ENCODE measurements at regions not wholly inside any gene's neighbourhood (a gene's known extent, or its start where the extent isn't known, plus 50 kb on each side); places are given as distances from the start of the nearest gene placed in this dataset.
"Not testable (repeated sequence)": the region's sequence is repeated elsewhere in the genome, so short reads cannot be mapped to it uniquely, and the experiment has no call there.

- no peak for DNase-seq
These were observed 96.5 kb upstream of the PCSK1 start for GRCh38 chr5:96529559-96529958.

GRCh38 chr5:96530901-96531300 lies 97.9 kb upstream of the PCSK1 start:
- no peak for DNase-seq

GRCh38 chr5:96533371-96533770 lies 100.3 kb upstream of the PCSK1 start:
- DNase-seq, result no peak

GRCh38 chr5:96537386-96537785 lies 104.3 kb upstream of the PCSK1 start:
- DNase-seq, result peak in 1 of 2 donors; percentile 70

- DNase-seq, result peak in 1 of 2 donors; percentile 11
These were observed 105.8 kb upstream of the PCSK1 start for GRCh38 chr5:96538808-96539250.

- DNase-seq, result no peak
These were observed 113.1 kb upstream of the PCSK1 start for GRCh38 chr5:96546120-96546519.

DNA sequence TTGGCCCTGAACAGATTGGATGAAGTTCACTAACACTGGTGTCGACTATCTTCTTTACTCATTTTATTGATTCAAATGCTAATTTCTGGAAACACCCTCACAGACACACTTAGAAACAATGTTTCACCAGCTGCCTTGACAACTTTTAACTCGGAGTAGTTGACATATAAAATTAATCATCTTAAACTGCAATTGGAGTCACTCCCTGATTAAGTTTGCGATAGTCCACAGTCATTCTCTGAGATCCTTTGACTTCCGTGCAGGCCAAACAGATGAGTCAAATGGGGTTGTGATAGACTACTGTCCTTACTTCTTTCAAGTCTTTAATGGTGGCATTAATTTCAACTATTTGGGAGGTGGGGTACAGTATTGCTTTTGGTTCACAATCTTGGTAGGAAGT lies 114.4 kb upstream of the PCSK1 start:
- no peak for DNase-seq

DNA sequence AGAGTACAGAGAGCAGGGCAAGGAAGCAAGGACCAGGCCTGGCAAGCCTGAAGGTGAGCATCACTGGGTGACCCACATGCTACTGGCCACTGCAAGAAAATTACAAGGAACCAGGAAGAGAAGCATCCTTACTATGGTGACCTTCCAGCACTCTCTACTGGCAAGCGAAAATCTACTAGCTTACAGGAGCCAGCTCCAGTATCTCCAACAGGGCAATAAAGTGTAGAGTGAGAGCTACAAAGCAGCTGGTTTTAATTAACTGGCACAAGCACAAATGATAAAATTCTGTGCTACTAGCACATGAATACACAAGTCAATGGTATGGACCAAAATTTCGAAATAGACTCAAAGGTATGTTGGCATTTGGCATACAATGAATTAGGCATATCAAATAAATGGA lies 113.3 kb upstream of the CAST start:
- no peak for DNase-seq

DNA sequence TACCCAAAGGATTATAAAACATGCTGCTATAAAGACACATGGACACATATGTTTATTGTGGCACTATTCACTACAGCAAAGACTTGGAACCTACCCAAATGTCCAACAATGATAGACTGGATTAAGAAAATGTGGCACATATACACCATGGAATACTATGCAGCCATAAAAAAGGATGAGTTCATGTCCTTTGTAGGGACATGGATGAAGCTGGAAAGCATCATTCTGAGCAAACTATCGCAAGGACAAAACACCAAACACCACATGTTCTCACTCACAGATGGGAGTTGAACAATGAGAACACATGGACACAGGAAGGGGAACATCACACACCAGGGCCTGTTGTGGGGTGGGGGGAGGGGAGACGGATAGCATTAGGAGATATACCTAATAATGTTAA lies 101.3 kb upstream of the CAST start:
- not testable (repeated sequence) for DNase-seq

DNA sequence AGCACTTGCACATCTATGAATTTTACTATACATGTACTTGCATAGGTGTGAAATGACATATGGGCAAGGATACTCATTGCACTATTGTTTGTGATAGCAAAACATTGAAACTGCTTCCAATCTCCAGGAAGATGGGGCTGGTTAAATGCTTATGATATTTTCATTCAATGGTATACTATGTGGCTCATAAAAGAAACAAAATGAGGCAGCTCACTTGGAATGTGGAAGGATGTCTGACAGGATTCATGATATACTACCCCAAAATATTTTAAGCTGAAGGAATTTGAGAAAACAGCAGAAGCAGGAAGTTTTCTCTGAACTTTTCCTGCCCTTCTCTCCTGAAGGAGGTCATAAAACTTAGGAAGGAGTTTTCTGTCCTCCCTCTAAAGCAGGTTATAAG lies 99.6 kb upstream of the CAST start:
- no peak for DNase-seq

GRCh38 chr5:96563816-96564215 lies 98.4 kb upstream of the CAST start:
- DNase-seq, result no peak

GRCh38 chr5:96565582-96566265 lies 96.5 kb upstream of the CAST start:
- DNase-seq, result no peak

DNA sequence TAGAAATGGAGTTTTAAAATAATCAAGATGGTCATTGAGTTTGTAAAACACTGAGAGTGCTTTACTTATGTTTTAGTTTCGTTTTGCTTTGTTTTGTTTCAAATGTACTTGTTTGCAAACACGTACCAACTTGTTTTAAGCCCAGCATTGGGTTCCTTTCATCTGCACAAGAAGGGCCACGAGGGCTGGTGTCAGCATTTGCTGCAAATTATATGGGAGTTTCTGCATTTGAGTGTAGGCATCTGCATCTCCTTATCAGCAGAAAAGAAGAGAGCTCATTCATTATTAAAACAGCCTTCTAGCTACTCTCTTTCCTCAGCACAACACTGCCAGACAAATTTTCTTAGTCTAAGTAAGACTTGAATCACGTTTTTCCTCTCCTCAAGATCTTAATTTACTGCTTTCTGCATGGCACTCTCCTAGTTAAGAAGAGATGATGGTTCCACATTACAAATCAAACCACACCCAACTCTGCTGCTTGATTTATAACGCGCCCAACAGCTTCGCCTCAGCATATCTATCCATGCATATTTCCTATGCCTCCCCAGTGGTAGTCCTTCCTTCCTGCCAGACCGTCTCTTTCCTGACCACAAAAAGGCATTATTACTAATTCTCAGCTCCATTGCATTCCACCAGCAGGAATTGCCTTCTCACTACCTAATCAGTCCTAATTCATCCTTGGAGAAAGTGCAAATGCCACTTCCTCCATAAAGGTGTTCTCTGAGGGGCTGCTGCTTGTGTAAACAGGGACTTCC lies 95.2 kb upstream of the CAST start:
- DNase-seq, result no peak

GRCh38 chr5:96569332-96569731 lies 92.8 kb upstream of the CAST start:
- DNase-seq, result no peak

- DNase-seq, result no peak
These were observed 92.4 kb upstream of the CAST start for GRCh38 chr5:96569770-96570169.

DNA sequence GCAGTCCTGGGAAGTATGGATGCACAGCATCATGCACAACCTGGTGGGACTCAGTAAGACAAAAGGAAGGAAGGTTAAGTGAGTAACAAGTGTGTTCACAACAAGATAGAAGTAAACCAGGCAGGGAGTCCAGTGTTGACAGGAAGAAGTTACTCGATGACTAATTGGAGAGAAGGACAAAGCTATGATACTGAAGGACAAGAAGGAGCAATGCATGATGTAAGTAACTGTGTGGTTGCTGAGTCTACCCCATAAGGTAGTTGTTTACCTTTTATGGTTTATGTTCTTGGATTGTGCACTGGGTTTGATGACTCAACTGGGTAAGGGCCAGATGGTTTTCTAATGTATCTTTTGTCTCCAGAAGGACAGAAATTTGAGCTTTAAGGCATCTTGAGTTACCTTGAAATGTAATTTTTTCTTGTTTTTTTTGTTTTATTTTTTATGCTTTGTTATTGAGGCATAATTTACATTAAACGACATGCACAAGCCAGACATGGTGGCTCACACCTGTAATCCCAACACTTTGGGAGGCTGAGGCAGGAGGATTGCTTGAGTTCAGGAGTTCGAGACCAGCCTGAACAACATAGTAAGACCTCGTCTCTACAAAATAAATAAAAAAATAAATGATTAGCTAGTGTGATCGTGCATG lies 89.2 kb upstream of the CAST start:
- DNase-seq, result no peak

GRCh38 chr5:96573513-96573894 lies 88.7 kb upstream of the CAST start:
- no peak for DNase-seq

DNA sequence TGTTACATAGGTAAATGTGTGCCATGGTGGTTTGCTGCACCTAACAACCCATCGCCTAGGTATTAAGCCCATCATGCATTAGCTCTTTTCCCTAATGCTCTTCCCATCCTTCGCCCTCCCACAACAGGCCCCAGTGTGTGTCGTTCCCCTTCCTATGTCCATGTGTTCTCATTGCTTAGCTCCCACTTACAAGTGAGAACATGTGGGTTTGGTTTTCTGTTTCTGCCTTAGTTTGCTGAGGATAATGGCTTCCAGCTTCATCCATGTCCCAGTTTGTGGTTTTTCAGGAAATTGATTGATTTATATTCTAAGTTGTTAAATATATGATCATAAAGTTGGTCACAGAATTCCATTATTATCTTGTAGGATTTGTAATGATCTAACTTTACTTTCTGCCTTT lies 85.3 kb upstream of the CAST start:
- DNase-seq, result no peak

- DNase-seq, result no peak
These were observed 84.3 kb upstream of the CAST start for GRCh38 chr5:96577909-96578308.

GRCh38 chr5:96579711-96580110 lies 82.5 kb upstream of the CAST start:
- DNase-seq, result no peak

GRCh38 chr5:96582343-96582742 lies 79.8 kb upstream of the CAST start:
- DNase-seq, result no peak

GRCh38 chr5:96584712-96585111 lies 77.5 kb upstream of the CAST start:
- DNase-seq, result no peak

- DNase-seq, result no peak
These were observed 73.6 kb upstream of the CAST start for GRCh38 chr5:96588539-96588938.

GRCh38 chr5:96590796-96591195 lies 71.4 kb upstream of the CAST start:
- no peak for DNase-seq

Data from CD4-positive, alpha-beta T cell treated with Interleukin-1 beta for 1 hour (primary cell).